Upper lobe of left lung (tissue), 6 donors: ENCODE measurements at regions not wholly inside any gene's neighbourhood (a gene's known extent, or its start where the extent isn't known, plus 50 kb on each side); places are given as distances from the start of the nearest gene placed in this dataset.

Source experiments
- ATAC-seq, 2 donors: fragments of 200-7000 bp; cut with Tn5 transposase; one replicate each; pipeline ENCODE4 v1.9.1; 2022; ENCODE audit warnings: mild to moderate bottlenecking in 2 of 2, moderate library complexity in 2 of 2; ENCODE audit not compliant: low FRiP score in 2 of 2
- DNase-seq, 2 donors: peaks; one replicate each; pipeline ENCODE4 v3.0.0-alpha.2; 2019 to 2020
- H3K27ac ChIP-seq, 4 donors: fragments of 200-600 bp; sonication (generic); one replicate each; pipeline ENCODE4 v1.5.1; 2016 to 2019
- H3K27me3 ChIP-seq, 4 donors: fragments of 200-600 bp; sonication (generic); one replicate each; pipeline ENCODE4 v1.5.1; 2017 to 2019
- H3K36me3 ChIP-seq, 4 donors: fragments of 200-600 bp; sonication (generic); one replicate each; pipeline ENCODE4 v1.5.1; 2016 to 2019
- H3K4me1 ChIP-seq, 4 donors: fragments of 200-600 bp; sonication (generic); one replicate each; pipeline ENCODE4 v1.5.1; 2018 to 2019
- H3K4me3 ChIP-seq, 4 donors: fragments of 200-600 bp; sonication (generic); one replicate each; pipeline ENCODE4 v1.5.1; 2017 to 2019; ENCODE audit warnings: mild to moderate bottlenecking in 2 of 4, moderate library complexity in 1 of 4
- H3K9me3 ChIP-seq, 4 donors: fragments of 200-600 bp; sonication (generic); one replicate each; pipeline ENCODE4 v1.5.1; 2018 to 2019
- CTCF ChIP-seq, 6 experiments: fragments of 450-650 bp in 4 of 6; fragments of 200-600 bp in 2 of 6; sonication (generic) in 2 of 6; IDR thresholded peaks; one replicate each; pipeline ENCODE4 v1.5.1; 2016 to 2019; ENCODE audit warnings: antibody characterized with exemption in 6 of 6
- EP300 ChIP-seq, 4 donors: sonication (generic); formaldehyde crosslinking; IDR thresholded peaks; one replicate each; pipeline ENCODE4 v1.5.1; 2017; ENCODE audit warnings: antibody characterized with exemption in 4 of 4, control low read depth in 2 of 4
- POLR2A ChIP-seq, 4 donors: fragments of 450-650 bp; IDR thresholded peaks; one replicate each; pipeline ENCODE4 v1.5.1; 2016 to 2017; ENCODE audit warnings: antibody characterized with exemption in 4 of 4, mild to moderate bottlenecking in 2 of 4
- POLR2AphosphoS5 ChIP-seq, 2 donors: sonication (generic); formaldehyde crosslinking; IDR thresholded peaks; one replicate each; pipeline ENCODE4 v1.5.1; 2017; ENCODE audit warnings: antibody characterized with exemption in 2 of 2
- WGBS, 2 donors: methylation state at CpG; one replicate each; pipeline ENCODE4 v1.1.5; 2017 to 2018; 5-methylcytosine and 5-hydroxymethylcytosine counted together
- donor health status: DM: no; HTN: no; CAD: no; lungs with moderate emphysema.
- donor health status: DM: no; HTN: yes; CAD: no; lungs with severe emphysema.

- Histone ChIP-seq H3K27me3 (no peaks in the 10 kb centered on the region), H3K27ac (no peak overlapping the region), H3K36me3 (no peaks in the 10 kb centered on the region), H3K9me3 (no peaks in the 10 kb centered on the region), H3K4me3 (no peak overlapping the region), H3K4me1 (no peaks in the 10 kb centered on the region)
- no peak for DNase-seq
- ATAC-seq = no peak
- TF ChIP-seq CTCF (IDR thresholded peaks at IDR 0.05) (no peak), EP300 (IDR thresholded peaks at IDR 0.05) (no peak), POLR2AphosphoS5 (IDR thresholded peaks at IDR 0.05) (no peak), POLR2A (IDR thresholded peaks at IDR 0.05) (no peak)
- WGBS, 2 donors = 62 to 86% methylated on average over 3 of the region's 3 CpGs
Measured at GRCh38 chr1:78325293-78325692, 165.5 kb upstream of the PTGFR start.

DNA sequence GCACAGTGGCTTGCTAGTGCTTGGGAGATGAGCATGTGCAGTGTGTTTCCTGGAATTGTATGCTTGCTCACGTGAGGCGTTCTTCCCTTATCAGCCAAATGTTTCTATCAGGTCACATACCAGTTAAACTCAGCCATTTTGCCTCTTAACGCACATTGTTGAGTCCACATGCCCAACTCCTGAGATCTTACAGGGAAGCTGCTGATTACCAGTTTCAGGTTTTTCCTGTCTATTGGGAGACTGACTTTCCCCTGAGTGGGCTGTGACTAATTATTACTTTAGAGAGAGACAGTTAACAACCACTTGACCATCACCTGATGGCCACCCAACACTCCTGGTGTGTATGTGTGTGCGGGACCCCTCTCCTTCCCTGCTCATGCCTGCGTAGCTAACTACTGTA, 161.3 kb upstream of the PTGFR start:
- H3K27me3 ChIP-seq = no peaks in the 10 kb centered on the region
- WGBS, 2 donors = 71 to 73% methylated on average over 5 of the region's 5 CpGs
- no peaks in the 10 kb centered on the region for H3K4me1 ChIP-seq
- no peak for TF ChIP-seq CTCF (IDR thresholded peaks at IDR 0.05)
- no peak for TF ChIP-seq EP300 (IDR thresholded peaks at IDR 0.05)
- no peak for TF ChIP-seq POLR2A (IDR thresholded peaks at IDR 0.05)
- TF ChIP-seq POLR2AphosphoS5 (IDR thresholded peaks at IDR 0.05) = no peak
- H3K36me3 ChIP-seq = no peaks in the 10 kb centered on the region
- no peaks in the 10 kb centered on the region for H3K9me3 ChIP-seq
- no peak for DNase-seq
- no peak for ATAC-seq
- no peak overlapping the region for H3K4me3 ChIP-seq
- no peak overlapping the region for H3K27ac ChIP-seq

DNA sequence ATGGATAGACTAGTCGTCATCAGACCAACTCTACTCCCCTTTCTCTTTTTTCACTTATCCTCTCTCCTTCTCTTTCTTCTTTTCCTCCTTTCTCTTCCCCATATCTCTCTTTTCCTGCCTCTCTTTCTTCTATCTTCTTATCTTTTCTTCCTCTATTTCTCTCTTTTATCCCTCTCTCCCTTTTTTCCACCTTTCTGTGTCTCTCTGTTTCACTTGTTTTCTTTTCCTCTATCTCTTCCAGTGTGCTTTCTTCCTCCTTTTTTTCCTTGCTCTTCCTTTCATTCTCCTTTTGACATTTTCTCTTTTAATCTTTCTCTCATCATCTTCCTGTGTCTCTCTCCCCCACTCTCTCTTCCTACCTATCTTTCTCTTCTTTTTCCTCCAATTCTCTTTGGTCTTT, 159.0 kb upstream of the PTGFR start:
- Histone ChIP-seq H3K27ac (no peak overlapping the region), H3K4me1 (no peaks in the 10 kb centered on the region), H3K9me3 (no peaks in the 10 kb centered on the region), H3K36me3 (no peaks in the 10 kb centered on the region), H3K27me3 (no peaks in the 10 kb centered on the region), H3K4me3 (no peak overlapping the region)
- TF ChIP-seq POLR2A (IDR thresholded peaks at IDR 0.05) = no peak
- TF ChIP-seq CTCF (IDR thresholded peaks at IDR 0.05) = no peak
- no peak for TF ChIP-seq POLR2AphosphoS5 (IDR thresholded peaks at IDR 0.05)
- no peak for TF ChIP-seq EP300 (IDR thresholded peaks at IDR 0.05)
- ATAC-seq (no peak), DNase-seq (no peak)
- WGBS, 2 donors = 44 to 77% methylated on average over 1 of the region's 1 CpG

GRCh38 chr1:78333502-78333901, 157.3 kb upstream of the PTGFR start:
- Histone ChIP-seq H3K27me3 (no peaks in the 10 kb centered on the region), H3K27ac (no peak overlapping the region), H3K4me3 (no peak overlapping the region), H3K9me3 (no peaks in the 10 kb centered on the region), H3K36me3 (no peaks in the 10 kb centered on the region), H3K4me1 (no peaks in the 10 kb centered on the region)
- TF ChIP-seq POLR2A (IDR thresholded peaks at IDR 0.05) (no peak), EP300 (IDR thresholded peaks at IDR 0.05) (no peak), CTCF (IDR thresholded peaks at IDR 0.05) (peak; percentile 7 to 49 (median 32))
- WGBS, 2 donors = 22 to 31% methylated on average over 4 of the region's 4 CpGs
- ATAC-seq (peak in 1 of 2 donors; percentile 65), DNase-seq (no peak)

GRCh38 chr1:78334114-78334513, 156.7 kb upstream of the PTGFR start:
- ATAC-seq (no peak), DNase-seq (no peak)
- no peaks in the 10 kb centered on the region for H3K9me3 ChIP-seq
- no peak overlapping the region for H3K4me3 ChIP-seq
- H3K27me3 ChIP-seq = no peaks in the 10 kb centered on the region
- H3K27ac ChIP-seq = no peak overlapping the region
- 63 to 72% methylated on average over 2 of the region's 2 CpGs for WGBS, 2 donors
- no peaks in the 10 kb centered on the region for H3K36me3 ChIP-seq
- TF ChIP-seq POLR2A (IDR thresholded peaks at IDR 0.05) (no peak), EP300 (IDR thresholded peaks at IDR 0.05) (no peak), POLR2AphosphoS5 (IDR thresholded peaks at IDR 0.05) (no peak), CTCF (IDR thresholded peaks at IDR 0.05) (no peak)
- no peaks in the 10 kb centered on the region for H3K4me1 ChIP-seq
